Panc1 (cell line): ENCODE measurements at regions not wholly inside any gene's neighbourhood (a gene's known extent, or its start where the extent isn't known, plus 50 kb on each side); places are given as distances from the start of the nearest gene placed in this dataset.

Source experiments
- TF ChIP-seq, protein P1 (sequence below): fragments of 450-650 bp; IDR thresholded peaks from 2 replicates; pipeline ENCODE4 v1.5.1; 2017; ENCODE audit warnings: mild to moderate bottlenecking
- TF ChIP-seq, protein P2 (sequence below), 2 experiments: IDR thresholded peaks; 2 replicates each; pipeline ENCODE4 v1.6.1; 2011 to 2012; ENCODE audit warnings: low read depth in 2 of 2, control low read depth in 1 of 2, low read length in 1 of 2, mild to moderate bottlenecking in 1 of 2, moderate library complexity in 1 of 2; ENCODE audit not compliant: insufficient read depth in 1 of 2

DNA sequence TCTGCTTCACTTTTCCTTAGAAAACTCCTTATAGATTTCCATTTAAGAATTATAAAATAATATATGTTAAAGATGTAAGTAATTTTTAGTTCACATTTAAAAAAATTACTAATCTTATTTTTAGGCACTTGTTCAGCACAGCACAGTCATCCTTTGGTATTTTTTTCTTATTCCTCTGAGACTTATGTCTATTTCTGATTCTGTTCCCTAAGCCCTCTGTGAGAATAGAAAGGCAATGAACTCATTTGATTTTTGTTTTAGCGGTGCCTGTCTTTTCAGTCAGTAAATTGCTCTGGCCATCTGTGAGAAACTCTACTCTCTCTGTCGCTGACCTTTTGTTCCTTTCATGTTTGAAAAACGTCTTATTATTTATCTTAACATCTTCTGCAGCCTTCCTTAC lies 168.1 kb downstream of the PCDH17 start:
- TF ChIP-seq, protein P1, sequence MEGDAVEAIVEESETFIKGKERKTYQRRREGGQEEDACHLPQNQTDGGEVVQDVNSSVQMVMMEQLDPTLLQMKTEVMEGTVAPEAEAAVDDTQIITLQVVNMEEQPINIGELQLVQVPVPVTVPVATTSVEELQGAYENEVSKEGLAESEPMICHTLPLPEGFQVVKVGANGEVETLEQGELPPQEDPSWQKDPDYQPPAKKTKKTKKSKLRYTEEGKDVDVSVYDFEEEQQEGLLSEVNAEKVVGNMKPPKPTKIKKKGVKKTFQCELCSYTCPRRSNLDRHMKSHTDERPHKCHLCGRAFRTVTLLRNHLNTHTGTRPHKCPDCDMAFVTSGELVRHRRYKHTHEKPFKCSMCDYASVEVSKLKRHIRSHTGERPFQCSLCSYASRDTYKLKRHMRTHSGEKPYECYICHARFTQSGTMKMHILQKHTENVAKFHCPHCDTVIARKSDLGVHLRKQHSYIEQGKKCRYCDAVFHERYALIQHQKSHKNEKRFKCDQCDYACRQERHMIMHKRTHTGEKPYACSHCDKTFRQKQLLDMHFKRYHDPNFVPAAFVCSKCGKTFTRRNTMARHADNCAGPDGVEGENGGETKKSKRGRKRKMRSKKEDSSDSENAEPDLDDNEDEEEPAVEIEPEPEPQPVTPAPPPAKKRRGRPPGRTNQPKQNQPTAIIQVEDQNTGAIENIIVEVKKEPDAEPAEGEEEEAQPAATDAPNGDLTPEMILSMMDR: no peak
- TF ChIP-seq, protein P2, sequence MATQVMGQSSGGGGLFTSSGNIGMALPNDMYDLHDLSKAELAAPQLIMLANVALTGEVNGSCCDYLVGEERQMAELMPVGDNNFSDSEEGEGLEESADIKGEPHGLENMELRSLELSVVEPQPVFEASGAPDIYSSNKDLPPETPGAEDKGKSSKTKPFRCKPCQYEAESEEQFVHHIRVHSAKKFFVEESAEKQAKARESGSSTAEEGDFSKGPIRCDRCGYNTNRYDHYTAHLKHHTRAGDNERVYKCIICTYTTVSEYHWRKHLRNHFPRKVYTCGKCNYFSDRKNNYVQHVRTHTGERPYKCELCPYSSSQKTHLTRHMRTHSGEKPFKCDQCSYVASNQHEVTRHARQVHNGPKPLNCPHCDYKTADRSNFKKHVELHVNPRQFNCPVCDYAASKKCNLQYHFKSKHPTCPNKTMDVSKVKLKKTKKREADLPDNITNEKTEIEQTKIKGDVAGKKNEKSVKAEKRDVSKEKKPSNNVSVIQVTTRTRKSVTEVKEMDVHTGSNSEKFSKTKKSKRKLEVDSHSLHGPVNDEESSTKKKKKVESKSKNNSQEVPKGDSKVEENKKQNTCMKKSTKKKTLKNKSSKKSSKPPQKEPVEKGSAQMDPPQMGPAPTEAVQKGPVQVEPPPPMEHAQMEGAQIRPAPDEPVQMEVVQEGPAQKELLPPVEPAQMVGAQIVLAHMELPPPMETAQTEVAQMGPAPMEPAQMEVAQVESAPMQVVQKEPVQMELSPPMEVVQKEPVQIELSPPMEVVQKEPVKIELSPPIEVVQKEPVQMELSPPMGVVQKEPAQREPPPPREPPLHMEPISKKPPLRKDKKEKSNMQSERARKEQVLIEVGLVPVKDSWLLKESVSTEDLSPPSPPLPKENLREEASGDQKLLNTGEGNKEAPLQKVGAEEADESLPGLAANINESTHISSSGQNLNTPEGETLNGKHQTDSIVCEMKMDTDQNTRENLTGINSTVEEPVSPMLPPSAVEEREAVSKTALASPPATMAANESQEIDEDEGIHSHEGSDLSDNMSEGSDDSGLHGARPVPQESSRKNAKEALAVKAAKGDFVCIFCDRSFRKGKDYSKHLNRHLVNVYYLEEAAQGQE (IDR thresholded peaks at IDR 0.05; ENCODE audit: insufficient read depth in 1 of 2, low read depth in 2 of 2, low read length in 1 of 2): no peak
